ENCODE measurements at regions not wholly inside any gene's neighbourhood (a gene's known extent, or its start where the extent isn't known, plus 50 kb on each side); places are given as distances from the start of the nearest gene placed in this dataset.

GRCh38 chr6:76707630-76708029 lies 635.2 kb upstream of the IMPG1 start:
- Histone ChIP-seq H3K4me1 (peaks cover 10% of the 10 kb centered on the region), H3K36me3 (no peaks in the 10 kb centered on the region), H3K27ac (replicated peaks) (no peak overlapping the region), H3K4me3 (no peak overlapping the region), H3K9me3 (replicated peaks) (no peaks in the 10 kb centered on the region), H3K27me3 (ENCODE audit: low read depth) (no peaks in the 10 kb centered on the region)
- TF ChIP-seq, protein P1, sequence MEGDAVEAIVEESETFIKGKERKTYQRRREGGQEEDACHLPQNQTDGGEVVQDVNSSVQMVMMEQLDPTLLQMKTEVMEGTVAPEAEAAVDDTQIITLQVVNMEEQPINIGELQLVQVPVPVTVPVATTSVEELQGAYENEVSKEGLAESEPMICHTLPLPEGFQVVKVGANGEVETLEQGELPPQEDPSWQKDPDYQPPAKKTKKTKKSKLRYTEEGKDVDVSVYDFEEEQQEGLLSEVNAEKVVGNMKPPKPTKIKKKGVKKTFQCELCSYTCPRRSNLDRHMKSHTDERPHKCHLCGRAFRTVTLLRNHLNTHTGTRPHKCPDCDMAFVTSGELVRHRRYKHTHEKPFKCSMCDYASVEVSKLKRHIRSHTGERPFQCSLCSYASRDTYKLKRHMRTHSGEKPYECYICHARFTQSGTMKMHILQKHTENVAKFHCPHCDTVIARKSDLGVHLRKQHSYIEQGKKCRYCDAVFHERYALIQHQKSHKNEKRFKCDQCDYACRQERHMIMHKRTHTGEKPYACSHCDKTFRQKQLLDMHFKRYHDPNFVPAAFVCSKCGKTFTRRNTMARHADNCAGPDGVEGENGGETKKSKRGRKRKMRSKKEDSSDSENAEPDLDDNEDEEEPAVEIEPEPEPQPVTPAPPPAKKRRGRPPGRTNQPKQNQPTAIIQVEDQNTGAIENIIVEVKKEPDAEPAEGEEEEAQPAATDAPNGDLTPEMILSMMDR (IDR thresholded peaks at IDR 0.05; ENCODE audit: borderline replicate concordance), result no peak
- DNase-seq, result no peak
- intact Hi-C loops (cut with micrococcal nuclease), result no loop called here

DNA sequence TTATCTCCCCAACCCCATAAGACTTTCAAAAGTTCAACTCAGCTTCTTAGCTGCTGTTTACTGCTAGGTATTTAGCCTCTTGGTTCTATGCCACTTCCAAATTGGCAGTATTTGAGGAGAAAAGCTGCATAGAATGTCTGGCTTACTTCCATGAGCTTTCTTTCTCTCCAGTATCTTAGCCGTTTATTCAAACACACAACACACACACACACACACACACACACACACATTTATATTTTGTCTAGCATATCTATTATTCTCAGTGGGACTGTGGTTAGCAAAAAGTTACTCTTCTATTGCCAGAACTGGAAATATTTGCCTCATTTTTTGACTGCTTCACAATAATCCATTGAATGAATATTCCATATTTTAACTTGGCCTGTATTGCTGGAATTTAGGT lies 634.2 kb upstream of the IMPG1 start:
- intact Hi-C loops (cut with micrococcal nuclease), result no loop called here
- no peak for DNase-seq
- Histone ChIP-seq H3K27ac (replicated peaks) (no peak overlapping the region), H3K36me3 (no peaks in the 10 kb centered on the region), H3K4me1 (peaks cover 10% of the 10 kb centered on the region), H3K4me3 (no peak overlapping the region), H3K27me3 (ENCODE audit: low read depth) (no peaks in the 10 kb centered on the region), H3K9me3 (replicated peaks) (no peaks in the 10 kb centered on the region)
- TF ChIP-seq, protein P1 (IDR thresholded peaks at IDR 0.05; ENCODE audit: borderline replicate concordance), result no peak

GRCh38 chr6:76706086-76706485 lies 633.6 kb upstream of the IMPG1 start:
- Histone ChIP-seq H3K27ac (replicated peaks) (no peak overlapping the region), H3K4me3 (no peak overlapping the region), H3K27me3 (ENCODE audit: low read depth) (no peaks in the 10 kb centered on the region), H3K4me1 (peaks cover 10% of the 10 kb centered on the region), H3K9me3 (replicated peaks) (no peaks in the 10 kb centered on the region), H3K36me3 (no peaks in the 10 kb centered on the region)
- TF ChIP-seq, protein P1 (IDR thresholded peaks at IDR 0.05; ENCODE audit: borderline replicate concordance), result no peak
- intact Hi-C loops (cut with micrococcal nuclease), result no loop called here
- no peak for DNase-seq

- Histone ChIP-seq H3K4me3 (no peak overlapping the region), H3K27ac (replicated peaks) (no peak overlapping the region), H3K4me1 (peaks cover 10% of the 10 kb centered on the region), H3K9me3 (replicated peaks) (no peaks in the 10 kb centered on the region), H3K36me3 (no peaks in the 10 kb centered on the region), H3K27me3 (ENCODE audit: low read depth) (no peaks in the 10 kb centered on the region)
- TF ChIP-seq, protein P1 (IDR thresholded peaks at IDR 0.05; ENCODE audit: borderline replicate concordance), result no peak
- no peak for DNase-seq
- intact Hi-C loops (cut with micrococcal nuclease), result no loop called here
Measured at GRCh38 chr6:76703786-76704185, 631.3 kb upstream of the IMPG1 start.

GRCh38 chr6:76703285-76703684 lies 630.8 kb upstream of the IMPG1 start:
- Histone ChIP-seq H3K27ac (replicated peaks) (no peak overlapping the region), H3K36me3 (no peaks in the 10 kb centered on the region), H3K9me3 (replicated peaks) (no peaks in the 10 kb centered on the region), H3K27me3 (ENCODE audit: low read depth) (no peaks in the 10 kb centered on the region), H3K4me1 (peaks cover 10% of the 10 kb centered on the region), H3K4me3 (no peak overlapping the region)
- DNase-seq, result no peak
- intact Hi-C loops (cut with micrococcal nuclease), result no loop called here
- TF ChIP-seq, protein P1 (IDR thresholded peaks at IDR 0.05; ENCODE audit: borderline replicate concordance), result no peak

GRCh38 chr6:76702187-76702586 lies 629.7 kb upstream of the IMPG1 start:
- Histone ChIP-seq H3K27me3 (ENCODE audit: low read depth) (no peaks in the 10 kb centered on the region), H3K27ac (replicated peaks) (no peak overlapping the region), H3K36me3 (no peaks in the 10 kb centered on the region), H3K9me3 (replicated peaks) (no peaks in the 10 kb centered on the region), H3K4me3 (no peak overlapping the region), H3K4me1 (peaks cover 5% of the 10 kb centered on the region)
- no peak for DNase-seq
- intact Hi-C loops (cut with micrococcal nuclease), result no loop called here
- TF ChIP-seq, protein P1 (IDR thresholded peaks at IDR 0.05; ENCODE audit: borderline replicate concordance), result no peak
